ENCODE measurements at regions not wholly inside any gene's neighbourhood (a gene's known extent, or its start where the extent isn't known, plus 50 kb on each side); places are given as distances from the start of the nearest gene placed in this dataset.

- ChIA-PET CTCF (ENCODE audit: partially characterized antibody) (interaction anchor here (0.6 kb wide), 1 partner anchor 117 kb away, joined by 3 read pairs; no protein-coding TSS in a partner anchor), POLR2A (ENCODE audit: partially characterized antibody) (no interaction called here)
- Histone ChIP-seq H2AK5ac (ENCODE audit: low read depth, low read length) (no peak overlapping the region), H2BK15ac (ENCODE audit: low read length) (no peak overlapping the region), H3K9me3 (ENCODE audit: insufficient read depth in 2 of 2, low read depth in 1 of 2, low read length in 1 of 2) (no peaks in the 10 kb centered on the region), H2BK20ac (ENCODE audit: low read length) (no peak overlapping the region), H3K14ac (ENCODE audit: insufficient read length) (no peak overlapping the region), H3K79me1 (ENCODE audit: low read depth, low read length) (no peaks in the 10 kb centered on the region), H3K27me3 (replicated peaks in 1 of 4; ENCODE audit: control insufficient read depth in 3 of 4, extremely low read depth in 1 of 4, insufficient read depth in 3 of 4, low read length in 3 of 4) (no peaks in the 10 kb centered on the region), H3K4me2 (ENCODE audit: insufficient read depth in 1 of 2, low read depth in 2 of 2, low read length in 2 of 2) (no peak overlapping the region), H2BK12ac (ENCODE audit: low read depth, low read length) (no peak overlapping the region), H3K9ac (replicated peaks in 1 of 4; ENCODE audit: extremely low read depth in 1 of 4, low read depth in 3 of 4, low read length in 3 of 4) (no peak overlapping the region), H4K91ac (replicated peaks; ENCODE audit: insufficient read length, low read length) (no peak overlapping the region), H2BK120ac (replicated peaks; ENCODE audit: low read depth, low read length) (no peak overlapping the region), H2BK5ac (ENCODE audit: low read depth, low read length) (no peak overlapping the region), H3K4ac (replicated peaks; ENCODE audit: insufficient read length, low read depth, low read length) (no peak overlapping the region), H3K27ac (ENCODE audit: low read depth, low read length) (no peak overlapping the region), H4K20me1 (replicated peaks in 1 of 2; ENCODE audit: control insufficient read depth in 1 of 2, insufficient read depth in 2 of 2, low read length in 2 of 2) (no peaks in the 10 kb centered on the region), H3K23ac (ENCODE audit: insufficient read length) (no peak overlapping the region), H3K23me2 (ENCODE audit: low read depth, low read length) (no peaks in the 10 kb centered on the region), H4K5ac (ENCODE audit: insufficient read length, low read depth, low read length) (no peak overlapping the region), H3K56ac (replicated peaks; ENCODE audit: insufficient read length, low read depth, low read length) (no peak overlapping the region), H3K4me1 (replicated peaks in 1 of 4; ENCODE audit: control insufficient read depth in 3 of 4, insufficient read depth in 4 of 4, low read length in 3 of 4) (no peaks in the 10 kb centered on the region), H2AFZ (ENCODE audit: low read length) (no peak overlapping the region), H3K36me3 (ENCODE audit: control insufficient read depth in 2 of 4, insufficient read depth in 4 of 4, low read length in 3 of 4) (no peaks in the 10 kb centered on the region), H3K4me3 (ENCODE audit: extremely low read depth in 1 of 4, insufficient read depth in 2 of 4, low read depth in 3 of 4, low read length in 4 of 4) (no peak overlapping the region), H3K18ac (ENCODE audit: extremely low read depth, low read length) (no peak overlapping the region), H3K79me2 (ENCODE audit: control insufficient read depth in 1 of 2, insufficient read depth in 2 of 2, low read length in 2 of 2) (no peaks in the 10 kb centered on the region), H4K8ac (ENCODE audit: extremely low read depth, insufficient read depth, low read length) (no peak overlapping the region)
- 93% methylated on average over 1 of the region's 1 CpG; no CpG with 5 or more reads in 1 of the 2 experiments for WGBS, 2 experiments (ENCODE audit: extremely low coverage in 1 of 2, insufficient coverage in 1 of 2, insufficient read length in 1 of 2, insufficient replicate concordance in 2 of 2, low coverage in 1 of 2, low lambda C conversion rate in 2 of 2, missing lambda C conversion rate in 1 of 2)
- FAIRE-seq (no peak), DNase-seq (ENCODE audit: low read depth in 1 of 2, low spot score in 2 of 2) (no peak)
- TF ChIP-seq GTF2F1 (IDR thresholded peaks at IDR 0.05; ENCODE audit: borderline replicate concordance, low read depth, low read length) (no peak), HDAC2 (IDR thresholded peaks at IDR 0.05; ENCODE audit: borderline replicate concordance in 1 of 2, low read depth in 2 of 2, low read length in 2 of 2) (no peak), YY1 (IDR thresholded peaks at IDR 0.05; ENCODE audit: low read depth, low read length) (no peak)
Observed at GRCh38 chr5:85395526-85395925, 1010.8 kb upstream of the EDIL3 start.

Measured in H1 (cell line).